Mammary epithelial cell (primary cell): ENCODE measurements at regions not wholly inside any gene's neighbourhood (a gene's known extent, or its start where the extent isn't known, plus 50 kb on each side); places are given as distances from the start of the nearest gene placed in this dataset.

Experiments
- EZH2 ChIP-seq: IDR thresholded peaks from 2 replicates; pipeline ENCODE4 v1.6.1; 2012; ENCODE audit warnings: low read length, inconsistent platforms, borderline replicate concordance
- TF ChIP-seq, protein P1 (sequence below), 2 donors: IDR thresholded peaks in 1 of 2; conservative IDR thresholded peaks in 1 of 2; 2 replicates each; pipeline ENCODE4 v1.5.1; 2011 to 2012; ENCODE audit warnings: inconsistent platforms in 2 of 2, low read length in 2 of 2, mild to moderate bottlenecking in 2 of 2, control low read depth in 1 of 2, low read depth in 1 of 2; ENCODE audit not compliant: insufficient read depth in 1 of 2; ENCODE audit errors: extremely low read depth in 1 of 2

- no peak for TF ChIP-seq EZH2
- TF ChIP-seq, protein P1, sequence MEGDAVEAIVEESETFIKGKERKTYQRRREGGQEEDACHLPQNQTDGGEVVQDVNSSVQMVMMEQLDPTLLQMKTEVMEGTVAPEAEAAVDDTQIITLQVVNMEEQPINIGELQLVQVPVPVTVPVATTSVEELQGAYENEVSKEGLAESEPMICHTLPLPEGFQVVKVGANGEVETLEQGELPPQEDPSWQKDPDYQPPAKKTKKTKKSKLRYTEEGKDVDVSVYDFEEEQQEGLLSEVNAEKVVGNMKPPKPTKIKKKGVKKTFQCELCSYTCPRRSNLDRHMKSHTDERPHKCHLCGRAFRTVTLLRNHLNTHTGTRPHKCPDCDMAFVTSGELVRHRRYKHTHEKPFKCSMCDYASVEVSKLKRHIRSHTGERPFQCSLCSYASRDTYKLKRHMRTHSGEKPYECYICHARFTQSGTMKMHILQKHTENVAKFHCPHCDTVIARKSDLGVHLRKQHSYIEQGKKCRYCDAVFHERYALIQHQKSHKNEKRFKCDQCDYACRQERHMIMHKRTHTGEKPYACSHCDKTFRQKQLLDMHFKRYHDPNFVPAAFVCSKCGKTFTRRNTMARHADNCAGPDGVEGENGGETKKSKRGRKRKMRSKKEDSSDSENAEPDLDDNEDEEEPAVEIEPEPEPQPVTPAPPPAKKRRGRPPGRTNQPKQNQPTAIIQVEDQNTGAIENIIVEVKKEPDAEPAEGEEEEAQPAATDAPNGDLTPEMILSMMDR (conservative IDR thresholded peaks at IDR 0.05 in 1 of 2, IDR thresholded peaks at IDR 0.05 in 1 of 2; ENCODE audit: extremely low read depth in 1 of 2, insufficient read depth in 1 of 2, low read depth in 1 of 2, low read length in 2 of 2): no peak
Observed at GRCh38 chr2:150769421-150769820, 282.0 kb upstream of the RND3 start.
